Epithelial cell of esophagus (primary cell): ENCODE measurements at regions not wholly inside any gene's neighbourhood (a gene's known extent, or its start where the extent isn't known, plus 50 kb on each side); places are given as distances from the start of the nearest gene placed in this dataset.
"Not testable (repeated sequence)": the region's sequence is repeated elsewhere in the genome, so short reads cannot be mapped to it uniquely, and the experiment has no call there.

Experiments
- DNase-seq: peaks from one replicate; pipeline ENCODE4 v3.0.0; 2010; ENCODE audit warnings: low read depth
- H3K4me3 ChIP-seq: 2 replicates; pipeline ENCODE4 v1.5.1; 2011; ENCODE audit warnings: mild to moderate bottlenecking, low read length, control low read depth

DNA sequence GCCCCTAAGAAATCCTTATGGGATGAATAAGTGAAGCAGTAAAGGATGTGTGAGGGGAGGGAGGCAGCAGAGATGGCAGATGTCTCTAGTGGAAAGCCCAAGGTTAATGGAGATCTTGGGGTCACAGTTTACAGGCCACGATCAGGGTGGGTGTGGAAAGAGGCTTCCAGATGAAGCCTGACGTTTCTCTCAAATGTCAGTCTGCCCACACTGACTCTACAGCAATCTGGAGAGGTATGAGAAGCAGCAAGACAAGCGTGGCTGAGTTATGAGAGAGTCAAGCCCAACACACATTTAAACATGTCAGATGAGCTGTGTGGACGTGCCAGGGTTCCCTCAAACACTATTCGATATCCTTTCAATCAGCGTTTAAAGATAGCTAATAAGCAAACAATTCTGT is 308.2 kb downstream of the BCL2L11 start:
- not testable (repeated sequence) for H3K4me3 ChIP-seq, DNase-seq

DNA sequence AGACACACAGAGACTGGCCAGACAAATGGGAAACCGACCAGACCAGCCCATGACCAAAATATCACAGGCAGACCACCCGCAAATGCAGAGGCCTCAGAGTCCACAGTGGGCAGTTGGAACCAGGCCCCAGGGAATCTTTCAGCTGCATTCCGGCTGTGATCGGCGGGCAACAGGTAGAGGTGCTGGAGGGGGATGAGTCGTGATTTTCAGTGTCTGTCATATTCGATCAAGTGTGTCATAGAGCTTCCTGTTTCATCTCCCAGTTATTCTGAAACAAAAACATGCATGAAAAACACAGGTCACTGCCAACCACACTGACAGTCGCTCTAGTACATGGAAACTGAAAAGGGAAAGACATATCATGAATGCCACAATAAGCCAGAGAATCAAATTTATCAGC is 308.6 kb downstream of the BCL2L11 start:
- not testable (repeated sequence) for H3K4me3 ChIP-seq
- DNase-seq: peak; percentile 9

DNA sequence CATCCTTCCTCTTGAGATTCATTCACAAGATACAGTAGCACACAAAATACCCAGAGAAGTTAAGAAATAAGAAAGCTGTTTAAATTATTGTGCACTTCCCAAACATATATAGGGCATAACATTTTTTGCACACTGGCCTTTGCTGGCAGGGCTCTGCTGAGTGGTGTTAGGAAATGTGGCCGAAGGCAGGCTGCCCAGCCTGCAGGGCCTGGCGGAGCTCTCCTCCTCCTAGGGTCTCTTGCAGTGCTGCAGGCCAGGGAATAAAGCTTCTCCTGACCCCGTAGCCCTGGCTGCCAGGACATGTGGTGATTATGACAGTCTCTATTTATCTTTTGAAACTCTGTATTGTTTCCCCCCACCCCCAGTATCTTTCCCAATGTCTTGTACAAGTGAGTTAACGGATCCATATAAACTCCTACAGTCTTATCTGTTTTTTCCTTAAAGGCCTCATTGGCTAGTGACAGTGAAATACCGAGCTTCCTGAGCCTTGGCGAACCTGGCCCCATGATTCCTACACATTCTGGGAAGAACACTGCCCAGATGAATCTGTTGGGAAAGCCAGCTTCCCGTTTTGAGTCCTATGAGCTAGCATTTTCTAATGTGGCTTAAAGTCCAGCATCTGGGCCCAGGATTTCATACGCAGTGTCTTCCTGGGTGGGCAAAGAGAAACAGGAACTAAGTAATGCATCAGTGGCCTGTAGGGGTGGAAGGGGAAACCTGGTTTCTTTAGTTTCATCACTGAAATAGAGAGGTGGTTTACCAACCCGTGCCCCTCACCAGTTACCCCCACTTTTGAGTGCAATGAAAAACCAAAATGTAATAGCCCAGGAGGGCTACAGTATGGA is 310.3 kb downstream of the BCL2L11 start:
- not testable (repeated sequence) for DNase-seq

DNA sequence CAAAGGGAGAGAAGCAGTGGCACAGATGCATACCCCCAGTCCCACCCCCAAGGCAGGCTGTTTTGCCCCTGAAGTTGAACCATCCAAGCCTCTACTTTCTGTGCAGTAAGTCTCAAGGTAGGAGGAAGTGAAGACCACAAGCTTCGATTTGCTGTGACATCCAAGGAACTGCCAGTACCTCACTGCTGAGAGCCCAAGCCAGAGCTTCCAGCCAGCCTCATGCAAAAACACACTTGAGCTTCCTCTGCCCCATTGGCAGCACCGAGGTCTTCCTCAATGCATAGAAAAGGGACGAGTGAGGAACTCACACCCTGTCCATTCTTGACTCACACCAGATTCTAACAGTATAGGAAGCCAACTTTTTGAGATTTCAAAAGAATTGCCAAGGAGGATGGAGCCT is 311.7 kb downstream of the BCL2L11 start:
- H3K4me3 ChIP-seq, DNase-seq: not testable (repeated sequence)

More for the DNA sequence above, 310.3 kb downstream of the BCL2L11 start:
- not testable (repeated sequence) for H3K4me3 ChIP-seq

DNA sequence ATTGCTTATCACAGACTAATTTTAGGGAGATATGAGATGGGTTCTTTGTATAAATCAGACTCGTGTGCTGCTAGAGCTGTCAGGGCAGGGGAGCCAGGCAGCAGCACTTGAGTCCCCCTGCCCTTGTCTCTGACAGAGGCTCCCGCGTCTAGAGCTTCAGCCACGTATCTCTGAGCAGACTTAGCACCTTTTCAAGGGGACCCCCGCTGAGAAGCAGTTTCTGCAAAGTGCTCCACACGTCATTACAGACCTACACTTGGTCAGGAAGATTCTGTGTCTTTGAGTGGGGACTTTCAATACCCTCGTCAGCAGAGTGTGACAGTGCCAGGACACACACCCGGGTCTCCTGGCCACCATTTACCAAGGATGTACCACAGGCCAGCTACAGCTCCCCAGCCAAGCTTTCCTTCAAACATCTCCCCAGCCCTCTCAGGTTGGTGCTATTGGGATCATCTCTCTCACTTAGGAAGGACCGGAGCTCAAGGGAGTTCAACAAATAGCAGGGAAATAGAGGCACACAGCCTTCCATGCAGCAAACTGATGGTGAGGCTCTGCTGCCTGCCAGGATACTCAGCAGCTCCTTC is 312.3 kb downstream of the BCL2L11 start:
- not testable (repeated sequence) for H3K4me3 ChIP-seq, DNase-seq

DNA sequence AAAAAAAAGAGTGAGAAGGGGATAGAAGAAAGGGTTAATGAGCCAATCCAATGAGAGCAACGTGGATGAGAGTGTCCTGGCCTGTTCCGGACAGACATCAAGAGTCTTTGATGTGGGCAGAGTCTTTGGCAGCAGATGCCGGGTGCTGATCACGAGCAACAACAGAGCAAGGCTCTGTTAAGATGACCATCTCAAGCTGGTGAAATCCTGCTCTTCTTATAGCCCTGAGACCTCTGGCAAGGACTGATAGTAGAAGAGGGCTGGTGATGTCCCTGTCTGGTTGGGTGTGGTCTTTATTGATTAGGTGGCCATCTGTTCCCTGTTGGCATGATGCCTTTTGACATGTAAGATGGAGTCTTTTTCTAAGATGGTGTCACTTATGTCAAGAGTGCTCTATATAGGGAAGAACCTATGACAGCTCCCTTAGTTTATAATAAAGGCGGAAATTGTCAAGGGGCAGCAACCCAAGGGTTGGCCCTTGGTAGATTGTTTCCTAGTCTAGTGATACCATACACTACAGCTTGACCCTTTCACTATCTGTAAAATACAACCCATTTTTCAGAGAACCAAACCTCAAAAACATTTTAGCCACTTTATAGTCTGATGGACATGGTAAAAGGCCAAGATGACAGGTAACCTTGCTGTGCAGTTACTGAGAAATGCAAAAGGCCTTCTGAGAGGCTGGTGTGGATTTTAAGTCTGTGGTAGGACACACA is 313.3 kb downstream of the BCL2L11 start:
- DNase-seq, H3K4me3 ChIP-seq: not testable (repeated sequence)

DNA sequence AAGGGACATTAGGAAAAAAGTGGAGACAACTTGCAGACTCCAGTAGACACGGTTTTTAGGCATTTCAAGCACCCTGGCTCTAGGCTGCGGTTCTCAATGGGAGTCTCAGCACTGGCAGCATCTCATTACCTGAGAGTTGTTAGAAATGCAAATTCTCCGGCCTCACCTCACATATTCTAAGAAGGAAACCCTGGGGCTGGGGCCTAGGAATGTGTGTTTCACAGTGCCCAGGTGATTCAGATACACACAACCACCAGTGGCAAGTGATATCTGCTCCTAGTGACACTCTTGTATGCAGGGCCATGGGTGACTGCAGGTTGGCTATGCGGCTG is 313.9 kb downstream of the BCL2L11 start:
- H3K4me3 ChIP-seq, DNase-seq: not testable (repeated sequence)

DNA sequence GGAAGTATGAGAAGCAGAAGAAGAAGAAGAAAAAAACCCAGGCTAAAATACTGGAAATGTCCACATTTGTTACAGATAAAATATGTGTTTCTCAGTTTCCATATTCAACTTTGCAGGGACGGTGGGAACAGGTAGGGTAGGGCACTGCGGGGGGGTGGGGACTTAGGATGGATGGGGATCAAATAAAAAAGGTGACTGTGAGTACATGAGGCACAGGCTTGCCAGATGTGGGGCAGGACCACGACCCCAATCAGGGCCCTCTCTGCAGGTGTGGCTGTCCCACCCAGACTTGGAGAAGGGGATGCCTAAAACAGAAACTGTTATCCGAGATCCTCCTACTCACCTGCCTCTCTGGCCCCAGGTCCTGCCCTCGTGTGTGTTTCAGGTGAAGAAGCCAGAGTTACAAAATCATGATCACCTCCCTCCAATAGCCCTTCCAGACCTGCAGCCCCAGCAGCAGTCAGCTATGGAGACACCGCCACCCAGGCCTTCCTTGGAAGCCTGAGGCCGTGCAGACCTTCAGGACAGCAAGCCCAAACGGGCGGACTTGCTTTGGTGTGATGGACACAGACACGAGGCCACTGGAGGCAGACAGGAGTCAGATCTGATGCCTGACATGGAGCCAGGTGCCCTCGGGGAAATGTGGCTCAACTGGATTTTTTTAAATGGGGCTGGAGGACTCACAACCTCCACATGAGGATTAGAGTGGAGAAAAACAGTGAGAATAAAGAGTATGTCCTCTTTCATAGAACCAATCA is 315.0 kb downstream of the BCL2L11 start:
- not testable (repeated sequence) for DNase-seq, H3K4me3 ChIP-seq

DNA sequence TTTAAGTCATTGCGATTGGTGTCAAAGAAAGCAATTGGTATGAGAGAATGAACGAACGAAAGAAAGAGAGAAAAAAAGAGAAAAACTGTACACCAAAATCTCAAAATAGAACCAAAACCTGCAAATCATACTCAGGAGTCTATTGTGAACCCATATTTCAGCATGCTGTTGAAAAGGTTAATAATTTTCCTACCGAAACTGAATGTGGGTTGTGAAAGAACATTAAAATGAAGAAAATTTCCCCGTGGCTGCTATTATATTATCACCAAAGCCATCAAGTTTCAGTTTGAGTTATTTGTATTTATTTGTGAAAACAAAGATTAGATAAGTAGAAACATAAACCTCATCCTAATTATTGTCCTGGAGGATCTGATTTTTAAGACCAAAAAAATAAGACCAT is 315.7 kb downstream of the BCL2L11 start:
- not testable (repeated sequence) for DNase-seq, H3K4me3 ChIP-seq

DNA sequence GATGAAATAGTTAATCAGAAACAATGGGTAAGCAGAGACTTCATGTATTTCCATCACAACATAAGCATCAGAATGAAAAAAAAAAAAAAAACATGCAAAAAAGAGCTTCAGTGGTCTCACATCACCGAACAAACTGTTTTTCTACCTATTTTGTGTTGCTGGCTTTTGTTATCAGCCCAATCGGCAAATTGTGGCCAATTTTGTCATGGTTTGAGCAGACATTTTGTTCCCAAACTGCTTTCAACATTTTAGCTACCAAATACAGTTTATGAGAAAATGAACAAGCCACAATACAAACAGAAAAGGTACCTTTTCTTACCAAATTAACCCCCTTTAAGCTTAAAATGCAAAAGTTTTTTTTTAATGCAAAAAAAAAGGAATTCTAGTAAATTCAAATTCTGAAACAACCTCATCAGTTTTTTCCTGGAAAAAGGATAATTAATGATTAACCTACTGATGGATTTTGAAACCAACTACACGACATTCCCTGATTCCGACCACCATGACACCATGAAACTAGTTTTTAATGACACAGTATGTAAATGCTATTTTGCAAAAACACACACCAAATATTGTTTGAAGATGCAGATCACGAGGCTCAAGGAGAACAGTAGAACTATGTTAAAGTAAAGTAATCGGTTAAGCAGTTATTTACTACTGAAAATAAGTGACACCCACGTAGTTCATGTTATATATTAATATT is 316.7 kb downstream of the BCL2L11 start:
- not testable (repeated sequence) for H3K4me3 ChIP-seq

DNA sequence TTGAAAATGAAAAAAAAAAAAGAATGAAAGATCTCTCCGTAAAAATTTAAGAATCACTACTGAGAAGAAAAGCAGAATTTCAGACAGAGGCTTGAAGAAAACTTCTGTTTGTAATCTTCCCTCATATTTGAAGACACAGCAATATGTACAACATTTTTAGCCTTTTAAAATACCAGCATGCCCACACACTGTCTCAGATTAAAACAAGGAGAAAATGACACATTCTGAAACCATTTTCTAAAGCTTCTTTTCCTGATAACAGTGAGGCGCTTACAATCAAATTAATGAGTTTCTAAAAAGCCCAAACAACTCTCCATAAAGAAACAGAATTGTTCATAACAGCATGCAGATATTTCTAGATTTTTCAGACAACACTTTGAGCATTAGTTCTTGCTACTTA is 317.4 kb downstream of the BCL2L11 start:
- DNase-seq, H3K4me3 ChIP-seq: not testable (repeated sequence)

More for the DNA sequence above, 316.7 kb downstream of the BCL2L11 start:
- not testable (repeated sequence) for DNase-seq

DNA sequence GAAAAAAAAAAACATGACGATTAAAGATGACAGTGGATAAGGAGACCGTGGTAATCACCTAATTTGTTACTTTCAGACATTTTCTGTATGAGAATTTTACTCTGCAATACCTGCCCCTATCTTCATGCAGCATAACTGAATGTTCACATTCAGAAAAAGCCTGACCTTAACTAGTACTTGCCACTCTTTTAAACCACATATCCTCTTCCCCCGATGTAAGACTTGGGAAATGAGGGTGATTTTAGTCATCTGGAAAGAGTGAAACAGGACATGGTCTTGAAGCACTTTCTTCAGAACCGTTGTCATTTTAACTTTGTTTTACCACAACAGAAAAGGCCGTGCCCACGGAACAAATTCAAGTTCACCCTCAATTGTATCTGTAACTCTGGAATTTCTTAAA is 318.5 kb downstream of the BCL2L11 start:
- H3K4me3 ChIP-seq, DNase-seq: not testable (repeated sequence)

DNA sequence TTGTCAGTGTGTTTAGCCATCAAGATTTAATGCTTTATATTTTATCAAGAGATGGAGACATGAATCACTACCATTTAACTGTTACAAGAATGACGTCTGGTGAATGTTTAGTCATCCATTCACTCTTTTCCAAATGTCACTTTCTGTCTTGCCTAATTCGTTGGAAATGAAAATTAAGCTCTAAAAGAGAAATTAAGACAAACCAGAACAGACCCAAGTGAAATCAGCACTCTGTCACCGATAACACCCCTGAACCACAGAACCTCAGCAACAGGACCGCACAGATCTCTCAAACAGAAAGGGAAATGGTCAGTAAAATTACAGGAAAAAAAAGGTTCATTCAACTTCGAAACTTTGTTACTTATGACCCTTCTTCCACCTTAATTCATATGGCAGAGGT is 320.9 kb downstream of the BCL2L11 start:
- DNase-seq: not testable (repeated sequence)

DNA sequence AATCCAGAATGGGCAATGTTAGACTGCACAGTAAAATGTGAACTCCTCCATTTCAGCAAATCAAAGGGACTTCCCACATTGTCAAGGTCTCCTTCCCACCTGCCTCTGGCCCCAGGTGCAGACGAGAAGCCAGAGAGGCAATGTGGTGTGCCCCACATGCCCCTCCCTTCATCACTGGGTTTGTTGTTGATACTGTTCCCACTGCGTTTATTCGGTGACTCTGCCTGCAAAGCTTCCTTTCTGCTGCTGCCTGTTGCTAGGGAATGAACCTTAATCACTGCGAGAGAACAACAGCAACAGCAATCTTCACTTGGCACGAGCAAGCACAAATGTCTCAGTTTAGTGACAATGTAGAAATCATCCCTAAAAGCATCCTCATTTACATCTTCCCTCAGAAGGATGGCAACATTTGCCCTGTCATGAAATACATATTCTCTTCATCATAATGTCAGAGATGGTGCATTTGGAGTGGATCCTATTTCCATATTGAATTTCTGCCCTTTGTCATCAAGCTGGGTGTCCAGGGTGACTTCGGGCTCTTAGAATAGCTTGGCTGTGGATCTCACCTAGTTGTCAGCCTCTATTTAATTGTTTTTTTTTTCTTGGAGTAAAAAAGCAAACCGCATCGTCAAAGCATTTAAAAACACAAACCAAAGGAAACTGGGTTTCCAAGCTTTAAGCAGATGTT is 322.2 kb downstream of the BCL2L11 start:
- not testable (repeated sequence) for H3K4me3 ChIP-seq, DNase-seq

More for the DNA sequence above, 320.9 kb downstream of the BCL2L11 start:
- not testable (repeated sequence) for H3K4me3 ChIP-seq

DNA sequence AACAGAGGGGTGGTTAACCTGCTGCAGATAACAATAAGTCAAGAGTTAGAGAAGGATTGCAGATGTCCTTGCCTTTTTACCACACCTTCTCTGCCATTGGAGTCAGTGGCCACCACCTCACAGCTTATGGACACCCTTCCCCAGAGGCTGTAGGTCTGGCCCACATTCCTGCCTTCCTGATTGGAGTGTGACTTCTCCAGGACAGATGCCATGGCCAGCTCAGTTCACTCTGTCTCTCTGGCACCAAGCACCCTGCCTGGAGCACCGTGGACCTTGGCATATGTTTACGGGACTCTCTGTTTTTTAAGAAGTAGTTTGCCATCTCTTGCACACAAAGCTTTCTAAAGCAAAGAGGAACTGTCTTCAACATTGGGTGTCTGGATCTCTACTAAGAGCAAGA is 323.8 kb downstream of the BCL2L11 start:
- not testable (repeated sequence) for H3K4me3 ChIP-seq, DNase-seq

DNA sequence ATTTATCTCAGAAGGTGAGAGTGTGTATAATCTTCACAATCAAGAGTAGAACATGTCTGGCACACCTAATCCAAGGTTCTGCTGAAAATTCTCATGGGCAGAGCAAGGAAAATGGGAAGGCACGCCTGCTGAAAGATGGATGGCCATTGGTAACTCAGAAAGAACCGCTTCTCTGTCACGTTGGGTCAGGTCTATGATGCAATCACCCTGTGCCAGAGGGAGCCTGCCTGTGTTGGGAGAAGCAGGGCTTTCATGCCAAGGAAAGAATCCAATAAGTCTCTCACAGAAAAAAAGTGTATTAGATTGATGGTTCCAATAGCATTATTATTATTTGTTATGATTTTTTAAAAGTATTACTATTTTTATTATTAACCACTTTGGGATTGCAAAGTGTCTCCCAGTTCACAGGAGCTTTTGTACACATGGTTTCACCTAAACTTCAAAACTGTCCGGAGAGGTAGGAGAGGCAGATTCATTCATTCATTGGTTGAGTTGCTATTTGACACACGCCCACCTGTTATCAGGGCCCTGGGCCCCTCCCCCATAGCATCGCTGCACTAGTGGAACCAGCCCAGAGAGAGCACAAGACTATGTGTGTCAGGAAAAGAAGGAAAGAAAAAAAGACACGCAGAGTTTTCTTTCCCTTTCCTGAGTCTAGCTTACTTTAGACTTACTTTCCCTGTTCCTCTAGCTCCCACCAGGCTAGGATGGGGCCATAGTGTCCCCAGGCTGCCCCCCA is 324.6 kb downstream of the BCL2L11 start:
- not testable (repeated sequence) for DNase-seq, H3K4me3 ChIP-seq

DNA sequence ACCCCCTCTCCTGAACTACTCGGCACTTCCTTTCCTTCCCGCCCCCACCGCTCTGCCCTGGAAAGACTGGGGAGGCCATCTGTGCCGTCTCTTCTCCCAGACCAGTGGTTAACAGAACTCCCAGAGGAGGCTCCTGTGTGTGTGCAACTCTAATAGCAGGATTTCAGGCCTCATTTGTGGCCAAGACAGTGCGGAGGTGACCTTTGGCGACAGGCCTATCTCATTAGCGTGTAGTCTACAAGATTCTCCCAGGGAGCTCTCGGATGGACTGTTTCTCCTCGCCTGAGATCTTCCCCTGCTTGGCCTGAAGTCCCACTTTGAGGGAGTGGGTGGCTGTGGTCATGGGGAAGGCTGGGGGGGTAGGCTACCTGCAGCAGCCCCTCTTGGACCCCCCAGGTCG is 325.2 kb downstream of the BCL2L11 start:
- not testable (repeated sequence) for DNase-seq, H3K4me3 ChIP-seq

DNA sequence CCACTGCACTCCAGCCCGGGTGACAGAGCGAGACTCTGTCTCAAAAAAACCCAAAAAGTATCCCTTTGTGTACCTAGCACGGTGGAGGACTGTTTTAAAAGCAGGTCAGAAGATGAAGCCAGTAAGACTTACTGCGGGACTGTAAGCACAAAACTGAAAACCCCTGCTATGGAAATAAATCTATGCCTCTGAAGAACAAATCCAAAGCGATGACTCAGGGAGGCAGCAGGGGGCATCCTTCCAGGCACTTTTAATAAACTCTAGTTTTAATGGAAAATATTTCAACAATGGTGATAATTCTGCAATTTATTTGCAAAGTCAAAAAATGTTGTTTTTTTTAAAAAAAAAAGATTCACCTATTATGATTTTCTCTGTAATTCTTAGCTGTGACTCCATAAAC is 326.8 kb downstream of the BCL2L11 start:
- not testable (repeated sequence) for DNase-seq

More for the DNA sequence above, 326.8 kb downstream of the BCL2L11 start:
- H3K4me3 ChIP-seq: not testable (repeated sequence)
